Rectal smooth muscle tissue (tissue), 1 donor: ENCODE measurements at regions not wholly inside any gene's neighbourhood (a gene's known extent, or its start where the extent isn't known, plus 50 kb on each side); places are given as distances from the start of the nearest gene placed in this dataset.
"Not testable (repeated sequence)": the region's sequence is repeated elsewhere in the genome, so short reads cannot be mapped to it uniquely, and the experiment has no call there.

Experiments
- H3K27ac ChIP-seq: one replicate; pipeline ENCODE4 v1.7.0; 2013; ENCODE audit warnings: low read depth, low read length, inconsistent platforms
- H3K27me3 ChIP-seq: one replicate; pipeline ENCODE4 v1.7.0; 2013; ENCODE audit warnings: low read length; ENCODE audit not compliant: control insufficient read depth, insufficient read depth
- H3K36me3 ChIP-seq: one replicate; pipeline ENCODE4 v1.7.0; 2013; ENCODE audit warnings: low read length; ENCODE audit not compliant: control insufficient read depth, insufficient read depth
- H3K4me1 ChIP-seq: one replicate; pipeline ENCODE4 v1.7.0; 2013; ENCODE audit warnings: low read length; ENCODE audit not compliant: control insufficient read depth, insufficient read depth
- H3K4me3 ChIP-seq: one replicate; pipeline ENCODE4 v1.7.0; 2013; ENCODE audit warnings: low read length
- H3K9ac ChIP-seq: one replicate; pipeline ENCODE4 v1.7.0; 2013; ENCODE audit warnings: low read length

- not testable (repeated sequence) for H3K4me3 ChIP-seq, H3K36me3 ChIP-seq, H3K27ac ChIP-seq, H3K4me1 ChIP-seq, H3K27me3 ChIP-seq, H3K9ac ChIP-seq
Measured at GRCh38 chr7:32816409-32816948, 75.1 kb downstream of the KBTBD2 start.

GRCh38 chr7:32814779-32815178 is 76.8 kb downstream of the KBTBD2 start:
- H3K27me3 ChIP-seq, H3K36me3 ChIP-seq, H3K27ac ChIP-seq, H3K4me1 ChIP-seq, H3K9ac ChIP-seq, H3K4me3 ChIP-seq: not testable (repeated sequence)

DNA sequence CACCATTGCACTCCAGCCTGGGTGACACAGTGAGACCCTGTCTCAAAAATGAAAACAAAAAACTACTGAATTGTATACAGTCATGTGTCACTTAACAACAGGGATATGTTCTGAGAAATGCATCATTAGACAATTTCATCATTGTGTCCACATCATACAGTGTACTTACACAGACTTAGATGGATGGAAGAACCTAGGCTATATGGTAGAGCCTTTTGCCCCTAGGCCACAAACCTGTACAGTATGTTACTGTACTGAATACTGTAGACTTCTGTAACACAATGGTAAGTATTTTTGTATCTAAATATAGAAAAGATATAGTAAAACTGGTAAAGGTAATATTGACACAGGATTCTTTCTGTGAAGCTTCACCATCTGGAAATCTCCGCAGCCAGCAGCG is 81.7 kb downstream of the KBTBD2 start:
- no peaks in the 10 kb centered on the region for H3K27me3 ChIP-seq

GRCh38 chr7:32809347-32809746 is 82.2 kb downstream of the KBTBD2 start:
- no peak overlapping the region for H3K9ac ChIP-seq
- no peak overlapping the region for H3K27ac ChIP-seq
- no peaks in the 10 kb centered on the region for H3K36me3 ChIP-seq
- no peaks in the 10 kb centered on the region for H3K4me1 ChIP-seq
- H3K4me3 ChIP-seq, result no peak overlapping the region
- no peaks in the 10 kb centered on the region for H3K27me3 ChIP-seq

More for the DNA sequence above, 81.7 kb downstream of the KBTBD2 start:
- Histone ChIP-seq H3K36me3 (no peaks in the 10 kb centered on the region), H3K4me3 (no peak overlapping the region), H3K27ac (no peak overlapping the region), H3K9ac (no peak overlapping the region), H3K4me1 (no peaks in the 10 kb centered on the region)

- H3K9ac ChIP-seq, result no peak overlapping the region
- H3K36me3 ChIP-seq, result no peaks in the 10 kb centered on the region
- no peaks in the 10 kb centered on the region for H3K4me1 ChIP-seq
- no peak overlapping the region for H3K4me3 ChIP-seq
- H3K27ac ChIP-seq, result no peak overlapping the region
- H3K27me3 ChIP-seq, result no peaks in the 10 kb centered on the region
Measured at GRCh38 chr7:32803406-32804141, 88.0 kb downstream of the KBTBD2 start.

- Histone ChIP-seq H3K27me3 (no peaks in the 10 kb centered on the region), H3K9ac (no peak overlapping the region), H3K36me3 (no peaks in the 10 kb centered on the region), H3K27ac (no peak overlapping the region), H3K4me1 (no peaks in the 10 kb centered on the region), H3K4me3 (no peak overlapping the region)
Measured at GRCh38 chr7:32802305-32802910, 89.2 kb downstream of the KBTBD2 start.

DNA sequence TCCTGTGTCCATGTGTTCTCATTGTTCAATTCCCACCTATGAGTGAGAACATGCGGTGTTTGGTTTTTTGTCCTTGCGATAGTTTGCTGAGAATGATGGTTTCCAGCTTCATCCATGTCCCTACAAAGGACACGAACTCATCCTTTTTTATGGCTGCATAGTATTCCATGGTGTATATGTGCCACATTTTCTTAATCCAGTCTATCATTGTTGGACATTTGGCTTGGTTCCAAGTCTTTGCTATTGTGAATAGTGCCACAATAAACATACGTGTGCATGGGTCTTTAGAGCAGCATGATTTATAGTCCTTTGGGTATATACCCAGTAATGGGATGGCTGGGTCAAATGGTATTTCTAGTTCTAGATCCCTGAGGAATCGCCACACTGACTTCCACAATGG is 98.5 kb downstream of the KBTBD2 start:
- H3K36me3 ChIP-seq, H3K9ac ChIP-seq, H3K27ac ChIP-seq, H3K4me3 ChIP-seq, H3K4me1 ChIP-seq, H3K27me3 ChIP-seq: not testable (repeated sequence)

DNA sequence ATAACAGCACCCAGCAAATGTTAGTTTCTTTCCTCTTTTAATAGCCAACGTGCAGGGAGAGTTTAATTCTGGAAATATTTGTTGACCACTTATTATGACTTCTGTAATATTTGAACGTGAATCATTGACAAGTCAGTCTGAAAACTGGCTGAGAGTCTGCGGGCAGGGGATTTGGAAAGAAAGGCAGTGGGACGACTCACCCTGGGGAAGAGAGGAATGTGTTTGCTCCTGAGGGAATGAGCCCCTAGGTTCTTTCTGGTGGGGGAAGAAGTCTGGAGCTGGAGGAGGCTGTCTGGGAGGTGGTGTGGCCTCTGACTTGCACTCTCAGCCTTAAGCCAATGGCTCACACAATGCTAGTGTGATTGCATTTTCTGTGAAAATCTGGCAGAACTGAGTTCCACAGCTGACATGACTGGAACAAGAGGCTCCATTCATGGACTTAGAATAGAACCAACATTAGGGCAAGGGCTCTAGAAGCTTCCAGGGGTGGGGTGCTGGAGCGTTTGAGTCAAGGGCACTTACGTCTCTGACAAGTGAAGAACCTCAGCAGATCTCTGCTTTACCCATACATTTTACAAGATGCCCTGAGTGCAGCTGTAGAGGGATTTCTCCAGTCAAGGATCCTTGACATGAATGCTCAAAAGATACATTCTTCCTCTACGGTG is 100.7 kb downstream of the KBTBD2 start:
- not testable (repeated sequence) for H3K27ac ChIP-seq, H3K4me1 ChIP-seq, H3K4me3 ChIP-seq, H3K36me3 ChIP-seq, H3K27me3 ChIP-seq, H3K9ac ChIP-seq

- H3K9ac ChIP-seq, H3K36me3 ChIP-seq, H3K27ac ChIP-seq, H3K27me3 ChIP-seq, H3K4me3 ChIP-seq, H3K4me1 ChIP-seq: not testable (repeated sequence)
Measured at GRCh38 chr7:32789266-32789665, 102.3 kb downstream of the KBTBD2 start.

DNA sequence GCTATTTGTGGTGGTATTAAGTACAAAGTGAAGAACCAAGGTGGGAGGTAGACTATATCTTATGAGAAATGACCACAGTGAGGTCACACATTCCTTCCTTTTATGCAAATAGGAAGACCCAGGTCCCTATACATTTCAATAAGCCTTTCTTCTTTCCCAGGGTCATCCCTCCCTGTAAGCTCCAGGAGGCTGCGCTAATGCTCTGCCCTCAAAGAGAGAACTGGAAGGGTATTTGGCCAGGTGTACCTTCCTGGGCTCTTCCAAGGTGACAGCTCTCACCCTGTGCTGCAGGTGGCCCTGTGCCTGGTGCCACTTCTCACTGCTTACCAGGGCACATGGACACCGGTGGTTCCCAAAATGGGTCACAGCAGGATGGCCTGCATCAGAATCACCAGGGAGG is 103.4 kb downstream of the KBTBD2 start:
- not testable (repeated sequence) for H3K27ac ChIP-seq, H3K36me3 ChIP-seq, H3K4me1 ChIP-seq, H3K9ac ChIP-seq, H3K4me3 ChIP-seq, H3K27me3 ChIP-seq

DNA sequence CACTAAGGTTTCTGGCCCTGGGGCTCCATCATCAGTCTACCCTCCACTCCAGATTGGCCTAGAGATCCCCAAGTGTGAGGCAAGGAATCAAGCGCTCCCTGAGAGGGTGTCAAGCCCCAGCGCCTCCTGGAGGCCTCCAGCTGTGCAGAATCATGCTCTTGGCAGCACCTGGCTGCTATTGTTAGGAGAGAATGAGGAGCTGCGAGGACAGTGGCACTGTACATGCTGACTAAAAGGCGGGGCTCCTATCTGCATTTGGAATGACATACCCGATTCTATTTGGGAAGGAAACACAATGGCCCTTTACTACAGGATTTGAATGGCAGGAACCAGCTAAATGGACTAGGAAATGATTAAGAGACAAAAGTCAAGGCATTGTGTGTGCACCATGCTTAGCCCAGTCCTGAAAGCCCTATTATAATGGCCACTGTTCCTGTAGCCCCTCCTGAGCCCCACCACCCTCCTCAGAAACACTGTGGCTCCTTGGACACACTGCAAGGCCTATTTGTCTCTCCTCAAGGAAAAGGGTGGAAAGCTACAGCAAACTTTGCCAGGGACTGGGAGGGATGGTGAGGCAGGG is 106.1 kb downstream of the KBTBD2 start:
- not testable (repeated sequence) for H3K9ac ChIP-seq, H3K36me3 ChIP-seq, H3K4me1 ChIP-seq, H3K4me3 ChIP-seq, H3K27me3 ChIP-seq, H3K27ac ChIP-seq

- not testable (repeated sequence) for H3K36me3 ChIP-seq, H3K9ac ChIP-seq, H3K4me3 ChIP-seq, H3K27ac ChIP-seq, H3K27me3 ChIP-seq, H3K4me1 ChIP-seq
Measured at GRCh38 chr7:32779895-32780294, 111.7 kb downstream of the KBTBD2 start.
